ENCODE measurements at regions not wholly inside any gene's neighbourhood (a gene's known extent, or its start where the extent isn't known, plus 50 kb on each side); places are given as distances from the start of the nearest gene placed in this dataset.

- peaks cover 17% of the 10 kb centered on the region; the same call in 1 of the 2 replicates for H3K27me3 ChIP-seq (ENCODE audit: control insufficient read depth, low read length)
- H3K36me3 ChIP-seq (ENCODE audit: control insufficient read depth, low read length), result no peaks in the 10 kb centered on the region
- H3K4me2 ChIP-seq (ENCODE audit: low read length), result no peak overlapping the region
- H3K79me2 ChIP-seq (ENCODE audit: control insufficient read depth, low read length), result no peaks in the 10 kb centered on the region
- no peak overlapping the region for H3K4me3 ChIP-seq (ENCODE audit: low read length)
- no peaks in the 10 kb centered on the region for H3K9me3 ChIP-seq (ENCODE audit: control insufficient read depth, insufficient read depth, low read length)
- H3F3A ChIP-seq (ENCODE audit: control insufficient read depth, insufficient read depth), result no peaks in the 10 kb centered on the region
- peaks cover 7% of the 10 kb centered on the region for H3K4me1 ChIP-seq (ENCODE audit: control insufficient read depth, low read length)
- H4K20me1 ChIP-seq (ENCODE audit: control insufficient read depth, insufficient read depth, low read depth, low read length), result no peaks in the 10 kb centered on the region
- H3K27ac ChIP-seq (ENCODE audit: low read depth, low read length), result no peak overlapping the region
- H3K9me2 ChIP-seq (replicated peaks; ENCODE audit: control insufficient read depth, low read length), result no peaks in the 10 kb centered on the region
- TF ChIP-seq, protein P1, sequence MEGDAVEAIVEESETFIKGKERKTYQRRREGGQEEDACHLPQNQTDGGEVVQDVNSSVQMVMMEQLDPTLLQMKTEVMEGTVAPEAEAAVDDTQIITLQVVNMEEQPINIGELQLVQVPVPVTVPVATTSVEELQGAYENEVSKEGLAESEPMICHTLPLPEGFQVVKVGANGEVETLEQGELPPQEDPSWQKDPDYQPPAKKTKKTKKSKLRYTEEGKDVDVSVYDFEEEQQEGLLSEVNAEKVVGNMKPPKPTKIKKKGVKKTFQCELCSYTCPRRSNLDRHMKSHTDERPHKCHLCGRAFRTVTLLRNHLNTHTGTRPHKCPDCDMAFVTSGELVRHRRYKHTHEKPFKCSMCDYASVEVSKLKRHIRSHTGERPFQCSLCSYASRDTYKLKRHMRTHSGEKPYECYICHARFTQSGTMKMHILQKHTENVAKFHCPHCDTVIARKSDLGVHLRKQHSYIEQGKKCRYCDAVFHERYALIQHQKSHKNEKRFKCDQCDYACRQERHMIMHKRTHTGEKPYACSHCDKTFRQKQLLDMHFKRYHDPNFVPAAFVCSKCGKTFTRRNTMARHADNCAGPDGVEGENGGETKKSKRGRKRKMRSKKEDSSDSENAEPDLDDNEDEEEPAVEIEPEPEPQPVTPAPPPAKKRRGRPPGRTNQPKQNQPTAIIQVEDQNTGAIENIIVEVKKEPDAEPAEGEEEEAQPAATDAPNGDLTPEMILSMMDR (IDR thresholded peaks at IDR 0.05; ENCODE audit: low read depth, low read length, poor library complexity, severe bottlenecking), result no peak
- TF ChIP-seq EZH2phosphoT487 (IDR thresholded peaks at IDR 0.05; ENCODE audit: borderline replicate concordance, low read length), result no peak
These were observed 52.6 kb downstream of the ERICH4 start for GRCh38 chr19:41495589-41495988.

- H3K27me3 ChIP-seq (ENCODE audit: control insufficient read depth, low read length), result peaks cover 35% of the 10 kb centered on the region
These were observed 56.9 kb downstream of the ERICH4 start for GRCh38 chr19:41499899-41500298.

GRCh38 chr19:41500443-41500842, 57.5 kb downstream of the ERICH4 start:
- Histone ChIP-seq H3K27me3 (ENCODE audit: control insufficient read depth, low read length) (peaks cover 35% of the 10 kb centered on the region), H3K4me3 (ENCODE audit: low read length) (no peak overlapping the region), H3K4me2 (ENCODE audit: low read length) (no peak overlapping the region), H3F3A (ENCODE audit: control insufficient read depth, insufficient read depth) (no peaks in the 10 kb centered on the region), H3K9me3 (ENCODE audit: control insufficient read depth, insufficient read depth, low read length) (no peaks in the 10 kb centered on the region), H3K27ac (ENCODE audit: low read depth, low read length) (no peak overlapping the region), H3K36me3 (ENCODE audit: control insufficient read depth, low read length) (no peaks in the 10 kb centered on the region), H3K79me2 (ENCODE audit: control insufficient read depth, low read length) (no peaks in the 10 kb centered on the region), H3K4me1 (ENCODE audit: control insufficient read depth, low read length) (peaks cover 7% of the 10 kb centered on the region), H3K9me2 (replicated peaks; ENCODE audit: control insufficient read depth, low read length) (no peaks in the 10 kb centered on the region), H4K20me1 (ENCODE audit: control insufficient read depth, insufficient read depth, low read depth, low read length) (no peaks in the 10 kb centered on the region)
- no peak for TF ChIP-seq EZH2phosphoT487 (IDR thresholded peaks at IDR 0.05; ENCODE audit: borderline replicate concordance, low read length)
- TF ChIP-seq, protein P1 (IDR thresholded peaks at IDR 0.05; ENCODE audit: low read depth, low read length, poor library complexity, severe bottlenecking), result no peak

More at GRCh38 chr19:41499899-41500298, 56.9 kb downstream of the ERICH4 start:
- H3K36me3 ChIP-seq (ENCODE audit: control insufficient read depth, low read length), result no peaks in the 10 kb centered on the region
- no peak for TF ChIP-seq EZH2phosphoT487 (IDR thresholded peaks at IDR 0.05; ENCODE audit: borderline replicate concordance, low read length)
- TF ChIP-seq, protein P1 (IDR thresholded peaks at IDR 0.05; ENCODE audit: low read depth, low read length, poor library complexity, severe bottlenecking), result no peak
- H3F3A ChIP-seq (ENCODE audit: control insufficient read depth, insufficient read depth), result no peaks in the 10 kb centered on the region
- no peak overlapping the region for H3K4me3 ChIP-seq (ENCODE audit: low read length)
- no peak overlapping the region for H3K27ac ChIP-seq (ENCODE audit: low read depth, low read length)
- no peaks in the 10 kb centered on the region for H4K20me1 ChIP-seq (ENCODE audit: control insufficient read depth, insufficient read depth, low read depth, low read length)
- H3K4me1 ChIP-seq (ENCODE audit: control insufficient read depth, low read length), result peaks cover 7% of the 10 kb centered on the region
- no peaks in the 10 kb centered on the region for H3K9me2 ChIP-seq (replicated peaks; ENCODE audit: control insufficient read depth, low read length)
- H3K79me2 ChIP-seq (ENCODE audit: control insufficient read depth, low read length), result no peaks in the 10 kb centered on the region
- no peaks in the 10 kb centered on the region for H3K9me3 ChIP-seq (ENCODE audit: control insufficient read depth, insufficient read depth, low read length)
- no peak overlapping the region for H3K4me2 ChIP-seq (ENCODE audit: low read length)
